Right cardiac atrium (tissue), 5 donors: ENCODE measurements at regions not wholly inside any gene's neighbourhood (a gene's known extent, or its start where the extent isn't known, plus 50 kb on each side); places are given as distances from the start of the nearest gene placed in this dataset.

Source experiments
- ATAC-seq, 2 donors: fragments of 200-7000 bp; cut with Tn5 transposase; one replicate each; pipeline versions ENCODE4 v1.8.0 to v1.9.1; 2020; ENCODE audit warnings: moderate library complexity in 2 of 2, mild to moderate bottlenecking in 1 of 2
- DNase-seq, 3 donors: peaks; one replicate each; pipeline ENCODE4 v3.0.0-alpha.2; 2020
- H3K27ac ChIP-seq: one replicate; pipeline ENCODE4 v1.5.1; 2013; ENCODE audit warnings: mild to moderate bottlenecking, low read length, control low read depth, moderate library complexity
- H3K27me3 ChIP-seq: one replicate; pipeline ENCODE4 v1.6.1; 2013; ENCODE audit not compliant: control insufficient read depth, insufficient read depth
- H3K4me1 ChIP-seq: one replicate; pipeline ENCODE4 v1.6.1; 2013; ENCODE audit warnings: low read length; ENCODE audit not compliant: control insufficient read depth, insufficient read depth
- H3K4me3 ChIP-seq: one replicate; pipeline ENCODE4 v1.5.1; 2013; ENCODE audit warnings: low read length, control low read depth
- H3K9me3 ChIP-seq: one replicate; pipeline ENCODE4 v1.6.1; 2013; ENCODE audit warnings: low read length; ENCODE audit not compliant: control insufficient read depth
- WGBS: extraction: QIAGEN DNeasy Blood & Tissue Kit; methylation state at CpG from one replicate; pipeline ENCODE4 v1.1.7; 2013; 5-methylcytosine and 5-hydroxymethylcytosine counted together
- intact Hi-C, 4 donors: fragments of 100-400 bp; cut with DNase I; formaldehyde crosslinking; loops; one replicate each; pipeline versions ENCODE4 v1.11.0 to v1.14.0; 2022 to 2023
- donor health status: healthy with polysubstance abuse.
- donor health status: DM: no; HTN: yes; CAD: no.
- donor health status: DM: no; HTN: no; CAD: no.
- donor health status: DM: no; HTN: yes; CAD: no; lungs with severe emphysema.
- donor health status: DM: yes; HTN: yes; CAD: no.

DNA sequence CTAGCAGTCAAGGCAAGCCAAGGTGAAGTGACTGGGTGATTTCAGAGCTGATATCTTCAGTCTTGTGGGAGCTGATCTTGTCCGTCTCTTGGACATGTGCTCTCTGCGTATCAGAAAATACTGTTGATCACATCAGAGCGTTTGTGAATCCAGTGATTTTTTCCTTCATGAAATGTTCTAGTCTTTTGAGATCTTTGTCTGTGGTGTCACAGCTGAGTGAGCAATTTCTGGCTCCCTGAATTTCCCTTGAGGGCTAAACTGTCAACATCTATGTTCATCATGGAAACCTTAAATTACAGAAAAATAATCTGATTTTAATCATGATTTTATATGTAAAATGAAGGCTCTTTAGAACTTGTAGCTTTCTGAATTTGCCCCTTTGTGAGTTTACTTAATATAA, 432.0 kb downstream of the CCDC85A start:
- intact Hi-C loops = no loop called here
- 84% methylated on average over 3 of the region's 3 CpGs for WGBS
- no peak for ATAC-seq

DNA sequence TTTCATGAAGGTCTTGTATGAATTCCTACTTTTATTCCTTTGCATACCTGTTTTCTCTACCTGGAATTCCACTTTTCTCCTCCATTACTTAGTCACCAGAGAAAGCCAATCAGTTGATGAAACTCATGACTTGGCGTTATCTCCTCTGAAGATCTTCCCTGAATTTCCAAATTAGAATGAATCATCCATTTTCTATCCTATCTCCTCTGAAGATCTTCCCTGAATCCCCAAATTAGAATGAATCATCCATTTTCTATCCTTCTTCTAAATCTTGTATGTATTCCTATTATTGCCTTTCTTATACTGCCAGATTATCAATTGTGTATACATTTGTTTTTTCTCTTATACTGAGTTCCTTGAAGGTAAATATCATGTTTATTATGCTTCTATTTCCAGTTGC, 440.4 kb downstream of the CCDC85A start:
- DNase-seq (no peak), ATAC-seq (no peak)
- Histone ChIP-seq H3K4me1 (no peaks in the 10 kb centered on the region), H3K4me3 (no peak overlapping the region), H3K9me3 (no peaks in the 10 kb centered on the region), H3K27ac (no peak overlapping the region), H3K27me3 (no peaks in the 10 kb centered on the region)
- intact Hi-C loops = no loop called here
- WGBS = 87% methylated on average over 1 of the region's 1 CpG

More for the DNA sequence above, 432.0 kb downstream of the CCDC85A start:
- DNase-seq = no peak
- H3K27me3 ChIP-seq = no peaks in the 10 kb centered on the region
- H3K9me3 ChIP-seq = no peaks in the 10 kb centered on the region
- H3K4me3 ChIP-seq = no peak overlapping the region
- H3K4me1 ChIP-seq = no peaks in the 10 kb centered on the region
- no peak overlapping the region for H3K27ac ChIP-seq

DNA sequence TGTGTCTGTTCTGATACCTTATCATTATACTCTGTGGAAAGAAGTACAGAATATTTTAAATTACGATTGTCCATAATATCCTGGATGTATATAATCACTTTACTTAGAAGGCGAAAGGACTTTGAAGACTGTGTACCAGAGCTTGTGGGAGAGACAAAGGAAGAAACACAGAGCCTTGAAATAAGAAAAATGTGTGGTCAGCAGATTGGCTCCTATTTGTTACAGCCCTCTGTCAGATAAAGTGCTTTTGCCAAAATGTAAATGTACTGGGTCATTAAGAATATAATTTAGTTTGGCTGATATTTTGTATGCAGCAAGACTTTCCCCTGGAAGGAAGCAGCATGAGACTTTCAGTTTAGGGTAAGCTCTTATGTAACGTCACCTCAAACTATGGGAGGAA, 443.1 kb downstream of the CCDC85A start:
- 83% methylated on average over 3 of the region's 3 CpGs for WGBS
- ATAC-seq (no peak), DNase-seq (no peak)
- Histone ChIP-seq H3K9me3 (no peaks in the 10 kb centered on the region), H3K27ac (no peak overlapping the region), H3K4me3 (no peak overlapping the region), H3K4me1 (no peaks in the 10 kb centered on the region), H3K27me3 (no peaks in the 10 kb centered on the region)
- intact Hi-C loops = no loop called here

DNA sequence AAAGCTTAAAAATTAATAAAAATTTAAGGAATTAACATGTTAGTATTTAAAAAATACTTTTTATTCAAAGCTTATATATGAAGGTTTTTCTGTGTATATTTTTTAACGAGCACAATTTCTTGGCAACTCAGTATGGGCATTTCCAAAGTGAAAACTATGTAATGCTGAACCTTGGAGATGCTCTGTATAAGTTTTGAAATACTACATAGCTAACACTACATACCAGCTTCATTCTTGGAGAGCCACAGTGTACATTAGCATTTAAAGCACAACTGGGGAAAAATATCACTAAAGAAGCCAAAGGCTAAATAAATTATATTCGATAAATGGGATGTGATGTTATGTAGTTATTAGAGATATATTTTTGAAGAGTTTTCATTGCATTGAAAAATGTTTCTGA, 446.5 kb downstream of the CCDC85A start:
- WGBS = 83% methylated on average over 2 of the region's 2 CpGs
- no peak for ATAC-seq
- DNase-seq = no peak
- intact Hi-C loops = no loop called here
- Histone ChIP-seq H3K4me3 (no peak overlapping the region), H3K27me3 (no peaks in the 10 kb centered on the region), H3K27ac (no peak overlapping the region), H3K4me1 (no peaks in the 10 kb centered on the region), H3K9me3 (no peaks in the 10 kb centered on the region)

DNA sequence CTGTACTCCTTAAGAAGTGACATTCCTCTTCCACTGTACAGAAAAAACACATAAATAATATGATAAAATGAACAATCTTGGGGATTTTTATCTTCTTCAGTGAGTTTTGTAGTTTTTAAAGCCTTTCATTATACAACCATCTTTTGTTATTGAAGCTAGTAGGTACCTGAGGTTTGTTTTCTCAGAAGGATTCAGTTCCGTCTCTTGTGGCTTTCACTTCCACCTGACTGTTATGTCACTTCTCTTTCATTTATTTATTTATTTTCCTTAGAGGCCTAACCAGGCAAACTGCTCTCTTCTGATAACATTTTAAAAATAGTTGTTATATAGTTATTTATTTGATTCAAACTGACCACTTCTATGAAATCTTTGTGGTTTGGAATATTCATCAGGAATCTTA, 464.2 kb downstream of the CCDC85A start:
- Histone ChIP-seq H3K4me3 (no peak overlapping the region), H3K9me3 (no peaks in the 10 kb centered on the region), H3K27ac (no peak overlapping the region), H3K27me3 (no peaks in the 10 kb centered on the region), H3K4me1 (no peaks in the 10 kb centered on the region)
- ATAC-seq (no peak), DNase-seq (no peak)
- 84% methylated on average over 1 of the region's 1 CpG for WGBS
- intact Hi-C loops = no loop called here

DNA sequence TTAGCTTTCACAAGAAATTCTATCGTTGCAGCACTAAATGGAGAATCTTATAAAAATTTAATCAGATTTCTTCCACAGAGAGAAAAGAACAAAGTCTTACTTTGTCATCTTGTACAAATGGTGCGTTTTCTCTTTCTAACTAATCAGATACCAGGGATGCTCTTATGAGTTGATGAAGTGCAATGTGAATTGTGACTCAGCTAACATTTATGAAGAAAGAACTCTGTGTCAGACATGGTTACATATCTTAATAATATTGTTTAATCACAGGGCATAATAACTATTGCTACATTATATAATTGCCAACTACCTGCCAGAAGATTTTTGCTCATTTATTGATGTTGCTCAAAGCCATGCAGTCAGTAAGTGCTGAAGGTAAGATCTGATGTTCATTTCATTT, 465.0 kb downstream of the CCDC85A start:
- DNase-seq (no peak), ATAC-seq (no peak)
- intact Hi-C loops = no loop called here
- Histone ChIP-seq H3K4me1 (no peaks in the 10 kb centered on the region), H3K27me3 (no peaks in the 10 kb centered on the region), H3K4me3 (no peak overlapping the region), H3K27ac (no peak overlapping the region), H3K9me3 (no peaks in the 10 kb centered on the region)
- 51% methylated on average over 2 of the region's 2 CpGs for WGBS

DNA sequence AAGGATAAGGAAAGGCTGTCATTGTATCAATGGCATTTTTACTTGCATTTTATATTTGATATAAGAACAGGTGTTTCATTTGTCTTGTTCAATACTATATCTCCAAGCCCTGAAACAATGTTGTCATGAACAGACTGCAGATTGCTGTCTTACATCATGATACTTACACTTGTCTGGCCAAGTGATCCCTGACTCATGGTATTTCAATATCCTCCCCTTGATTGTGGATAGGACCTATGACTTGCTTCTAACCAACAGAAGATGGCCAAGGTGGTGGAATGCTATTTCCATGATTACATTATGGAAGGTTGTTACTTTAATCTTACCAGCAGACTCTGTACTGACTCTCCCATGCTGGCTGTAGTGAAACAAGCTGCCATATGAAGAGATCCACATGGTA, 471.1 kb downstream of the CCDC85A start:
- no peaks in the 10 kb centered on the region for H3K27me3 ChIP-seq
- H3K4me3 ChIP-seq = no peak overlapping the region
- H3K4me1 ChIP-seq = no peaks in the 10 kb centered on the region
- no peak for DNase-seq
- no peaks in the 10 kb centered on the region for H3K9me3 ChIP-seq
- no peak for ATAC-seq
- no peak overlapping the region for H3K27ac ChIP-seq
- intact Hi-C loops = no loop called here

DNA sequence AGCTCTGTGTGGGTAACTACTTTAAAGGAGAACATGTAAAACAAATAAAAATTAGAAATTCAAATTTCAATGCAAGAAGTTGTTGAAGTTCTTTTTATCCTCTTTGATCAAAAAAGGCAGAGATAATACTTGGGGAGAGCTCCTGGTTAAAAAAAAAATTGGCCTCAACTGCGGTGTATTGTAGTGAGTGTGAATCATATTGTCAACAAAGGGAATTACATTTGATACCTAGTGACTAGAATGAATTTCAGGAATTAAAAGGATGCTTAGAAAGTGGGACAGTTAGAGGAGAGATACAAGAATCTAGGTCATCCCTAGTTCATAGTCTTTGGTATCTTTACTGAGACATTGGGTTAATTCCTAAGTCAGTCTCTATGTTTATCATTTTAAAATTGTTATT, 473.0 kb downstream of the CCDC85A start:
- Histone ChIP-seq H3K27me3 (no peaks in the 10 kb centered on the region), H3K4me3 (no peak overlapping the region), H3K9me3 (no peaks in the 10 kb centered on the region), H3K4me1 (no peaks in the 10 kb centered on the region), H3K27ac (no peak overlapping the region)
- ATAC-seq = no peak
- WGBS = 82% methylated on average over 1 of the region's 1 CpG
- intact Hi-C loops = no loop called here
- no peak for DNase-seq

DNA sequence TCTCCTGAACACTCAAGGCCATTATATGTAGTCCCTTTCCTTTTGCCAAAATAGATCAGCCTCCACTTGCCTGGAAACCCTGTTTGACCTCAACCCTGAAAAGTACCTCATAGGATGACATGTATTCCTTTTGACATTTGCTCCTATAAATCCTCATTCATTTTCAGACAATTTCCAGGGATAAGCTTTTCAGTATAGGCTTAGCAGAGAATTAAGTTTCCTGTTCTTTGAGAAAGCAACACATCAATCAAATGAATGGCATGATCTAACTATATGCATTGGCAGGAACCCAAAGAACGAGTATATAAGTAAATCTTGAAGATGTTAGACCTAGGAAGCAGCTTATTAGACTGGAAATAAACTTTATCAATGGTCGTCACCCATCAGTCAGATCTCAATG, 483.0 kb downstream of the CCDC85A start:
- no peak overlapping the region for H3K27ac ChIP-seq
- 38% methylated on average over 2 of the region's 2 CpGs for WGBS
- intact Hi-C loops = no loop called here
- H3K27me3 ChIP-seq = no peaks in the 10 kb centered on the region
- no peaks in the 10 kb centered on the region for H3K9me3 ChIP-seq
- DNase-seq (no peak), ATAC-seq (no peak)
- no peaks in the 10 kb centered on the region for H3K4me1 ChIP-seq
- H3K4me3 ChIP-seq = no peak overlapping the region

DNA sequence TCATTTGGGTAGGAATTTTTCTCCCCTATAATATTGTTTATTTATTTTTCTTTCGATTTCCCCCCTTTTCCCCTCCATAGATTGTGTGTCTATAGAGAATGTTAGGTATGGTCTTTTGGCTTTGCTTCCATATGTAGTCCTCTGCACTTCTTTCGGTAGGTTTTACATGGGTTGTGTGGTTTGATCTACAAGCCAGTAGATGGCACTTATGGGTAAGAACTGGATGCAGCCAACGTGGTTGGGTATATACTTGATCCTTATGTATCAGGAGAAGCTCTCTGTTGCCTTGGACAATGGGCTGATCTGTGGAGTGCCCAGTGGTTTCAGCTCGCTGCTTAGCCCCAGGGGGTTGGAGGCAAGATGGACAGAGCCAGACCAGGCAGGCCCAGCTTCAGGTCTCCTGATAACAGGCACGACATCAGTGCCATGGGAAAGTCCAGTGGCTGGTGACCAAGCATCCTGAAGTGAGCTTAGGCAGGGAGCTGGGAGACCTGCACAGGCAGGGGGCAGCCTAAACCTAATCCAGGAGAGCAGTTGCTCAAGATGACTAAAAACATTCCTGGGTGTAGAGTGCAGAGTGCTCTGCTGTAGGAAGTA, 488.3 kb downstream of the CCDC85A start:
- intact Hi-C loops = no loop called here
- no peaks in the 10 kb centered on the region for H3K4me1 ChIP-seq
- no peak overlapping the region for H3K4me3 ChIP-seq
- H3K27ac ChIP-seq = no peak overlapping the region
- no peak for ATAC-seq
- H3K9me3 ChIP-seq = peaks cover 8% of the 10 kb centered on the region
- no peaks in the 10 kb centered on the region for H3K27me3 ChIP-seq
- DNase-seq = peak in 1 of 3 donors; percentile 12
- WGBS = 63% methylated on average over 5 of the region's 5 CpGs

DNA sequence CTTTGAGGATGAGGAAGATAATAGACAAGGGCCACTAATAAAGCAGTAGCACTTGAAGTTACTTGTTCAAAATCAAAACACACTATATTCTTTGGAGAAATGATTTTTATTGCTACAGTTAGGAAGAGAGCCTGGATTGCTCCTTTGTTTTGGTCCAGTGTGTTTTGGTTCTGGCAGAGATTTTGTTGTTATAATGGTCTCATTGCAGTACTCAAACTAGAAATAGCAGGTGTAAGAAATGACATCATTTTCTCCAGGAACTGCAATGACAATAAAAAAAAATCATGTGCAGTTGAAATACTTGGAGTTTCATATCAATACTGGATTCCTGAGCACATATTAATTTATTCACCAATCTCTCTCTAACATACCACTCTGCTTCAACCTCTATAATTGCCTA, 490.3 kb downstream of the CCDC85A start:
- H3K27me3 ChIP-seq = no peaks in the 10 kb centered on the region
- peaks cover 8% of the 10 kb centered on the region for H3K9me3 ChIP-seq
- intact Hi-C loops = no loop called here
- no peak for DNase-seq
- H3K4me1 ChIP-seq = no peaks in the 10 kb centered on the region
- H3K4me3 ChIP-seq = no peak overlapping the region
- ATAC-seq = no peak
- H3K27ac ChIP-seq = no peak overlapping the region

DNA sequence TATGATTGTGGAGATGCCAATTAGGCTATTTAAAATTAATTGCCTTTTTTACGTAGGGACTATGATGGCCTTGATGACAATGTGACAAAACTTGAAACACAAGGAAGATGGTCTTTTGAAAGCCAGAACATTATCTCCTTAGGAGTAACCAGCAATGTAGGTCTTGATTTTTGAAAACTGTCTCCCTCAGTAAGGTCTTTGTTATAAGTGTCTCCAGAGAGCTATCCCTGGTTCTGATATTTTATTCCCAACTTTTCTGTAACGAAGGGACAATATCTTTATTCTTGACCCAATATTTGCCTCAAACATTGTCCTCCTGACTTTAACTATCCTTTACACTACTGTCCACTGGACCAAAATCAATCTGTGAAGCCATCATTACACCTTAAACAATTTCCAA, 493.2 kb downstream of the CCDC85A start:
- Histone ChIP-seq H3K4me3 (no peak overlapping the region), H3K9me3 (peaks cover 8% of the 10 kb centered on the region), H3K27me3 (no peaks in the 10 kb centered on the region), H3K4me1 (no peaks in the 10 kb centered on the region), H3K27ac (no peak overlapping the region)
- intact Hi-C loops = no loop called here
- WGBS = 76% methylated on average over 2 of the region's 2 CpGs
- DNase-seq (no peak), ATAC-seq (no peak)
